ENCODE measurements at regions not wholly inside any gene's neighbourhood (a gene's known extent, or its start where the extent isn't known, plus 50 kb on each side); places are given as distances from the start of the nearest gene placed in this dataset.

DNA sequence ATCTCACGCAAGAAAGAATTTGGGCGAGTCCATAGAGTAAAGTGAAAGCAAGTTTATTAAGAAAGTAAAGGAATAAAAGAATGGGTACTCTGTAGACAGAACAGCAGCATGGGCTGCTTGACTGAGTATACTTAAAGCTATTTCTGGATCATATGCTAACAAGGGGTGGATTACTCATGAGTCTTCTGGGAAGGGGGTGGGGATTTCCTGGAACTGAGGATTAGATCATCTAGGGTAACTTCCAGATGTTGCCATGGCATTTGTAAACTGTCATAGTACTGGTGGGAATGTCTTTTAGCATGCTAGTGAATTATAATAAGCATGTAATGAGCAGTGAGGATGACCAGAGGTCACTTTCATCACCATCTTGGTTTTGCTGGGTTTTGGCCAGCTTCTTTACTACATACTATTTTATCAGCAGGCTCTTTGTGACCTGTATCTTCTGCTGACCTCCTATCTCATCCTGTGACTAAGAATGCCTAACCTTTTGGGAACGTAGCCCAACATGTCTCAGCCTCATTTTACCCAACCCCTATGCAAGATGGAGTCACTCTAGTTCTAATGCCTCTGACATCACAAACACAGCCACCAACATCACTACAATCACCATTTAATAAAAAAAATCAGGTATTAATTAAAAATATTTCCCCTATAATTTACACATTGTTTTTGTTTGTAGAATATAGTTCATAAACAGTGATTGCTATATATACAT, 890.7 kb upstream of the EPHA6 start:
- TF ChIP-seq, protein P1, sequence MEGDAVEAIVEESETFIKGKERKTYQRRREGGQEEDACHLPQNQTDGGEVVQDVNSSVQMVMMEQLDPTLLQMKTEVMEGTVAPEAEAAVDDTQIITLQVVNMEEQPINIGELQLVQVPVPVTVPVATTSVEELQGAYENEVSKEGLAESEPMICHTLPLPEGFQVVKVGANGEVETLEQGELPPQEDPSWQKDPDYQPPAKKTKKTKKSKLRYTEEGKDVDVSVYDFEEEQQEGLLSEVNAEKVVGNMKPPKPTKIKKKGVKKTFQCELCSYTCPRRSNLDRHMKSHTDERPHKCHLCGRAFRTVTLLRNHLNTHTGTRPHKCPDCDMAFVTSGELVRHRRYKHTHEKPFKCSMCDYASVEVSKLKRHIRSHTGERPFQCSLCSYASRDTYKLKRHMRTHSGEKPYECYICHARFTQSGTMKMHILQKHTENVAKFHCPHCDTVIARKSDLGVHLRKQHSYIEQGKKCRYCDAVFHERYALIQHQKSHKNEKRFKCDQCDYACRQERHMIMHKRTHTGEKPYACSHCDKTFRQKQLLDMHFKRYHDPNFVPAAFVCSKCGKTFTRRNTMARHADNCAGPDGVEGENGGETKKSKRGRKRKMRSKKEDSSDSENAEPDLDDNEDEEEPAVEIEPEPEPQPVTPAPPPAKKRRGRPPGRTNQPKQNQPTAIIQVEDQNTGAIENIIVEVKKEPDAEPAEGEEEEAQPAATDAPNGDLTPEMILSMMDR (IDR thresholded peaks at IDR 0.05; ENCODE audit: poor library complexity, severe bottlenecking): no peak
- TF ChIP-seq, protein P2, sequence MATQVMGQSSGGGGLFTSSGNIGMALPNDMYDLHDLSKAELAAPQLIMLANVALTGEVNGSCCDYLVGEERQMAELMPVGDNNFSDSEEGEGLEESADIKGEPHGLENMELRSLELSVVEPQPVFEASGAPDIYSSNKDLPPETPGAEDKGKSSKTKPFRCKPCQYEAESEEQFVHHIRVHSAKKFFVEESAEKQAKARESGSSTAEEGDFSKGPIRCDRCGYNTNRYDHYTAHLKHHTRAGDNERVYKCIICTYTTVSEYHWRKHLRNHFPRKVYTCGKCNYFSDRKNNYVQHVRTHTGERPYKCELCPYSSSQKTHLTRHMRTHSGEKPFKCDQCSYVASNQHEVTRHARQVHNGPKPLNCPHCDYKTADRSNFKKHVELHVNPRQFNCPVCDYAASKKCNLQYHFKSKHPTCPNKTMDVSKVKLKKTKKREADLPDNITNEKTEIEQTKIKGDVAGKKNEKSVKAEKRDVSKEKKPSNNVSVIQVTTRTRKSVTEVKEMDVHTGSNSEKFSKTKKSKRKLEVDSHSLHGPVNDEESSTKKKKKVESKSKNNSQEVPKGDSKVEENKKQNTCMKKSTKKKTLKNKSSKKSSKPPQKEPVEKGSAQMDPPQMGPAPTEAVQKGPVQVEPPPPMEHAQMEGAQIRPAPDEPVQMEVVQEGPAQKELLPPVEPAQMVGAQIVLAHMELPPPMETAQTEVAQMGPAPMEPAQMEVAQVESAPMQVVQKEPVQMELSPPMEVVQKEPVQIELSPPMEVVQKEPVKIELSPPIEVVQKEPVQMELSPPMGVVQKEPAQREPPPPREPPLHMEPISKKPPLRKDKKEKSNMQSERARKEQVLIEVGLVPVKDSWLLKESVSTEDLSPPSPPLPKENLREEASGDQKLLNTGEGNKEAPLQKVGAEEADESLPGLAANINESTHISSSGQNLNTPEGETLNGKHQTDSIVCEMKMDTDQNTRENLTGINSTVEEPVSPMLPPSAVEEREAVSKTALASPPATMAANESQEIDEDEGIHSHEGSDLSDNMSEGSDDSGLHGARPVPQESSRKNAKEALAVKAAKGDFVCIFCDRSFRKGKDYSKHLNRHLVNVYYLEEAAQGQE (IDR thresholded peaks at IDR 0.05; ENCODE audit: borderline replicate concordance): no peak
- no peak for TF ChIP-seq MXI1 (conservative IDR thresholded peaks at IDR 0.05; ENCODE audit: poor library complexity, severe bottlenecking)
- no peak for TF ChIP-seq EZH2 (IDR thresholded peaks at IDR 0.05; ENCODE audit: borderline replicate concordance, insufficient read depth, low read length, poor library complexity, severe bottlenecking)
- TF ChIP-seq TAF1 (IDR thresholded peaks at IDR 0.05; ENCODE audit: low read depth): no peak
- no peak for TF ChIP-seq POLR2AphosphoS5 (IDR thresholded peaks at IDR 0.05)
- no peak for TF ChIP-seq EP300 (conservative IDR thresholded peaks at IDR 0.05; ENCODE audit: poor library complexity, severe bottlenecking)
- no peak for TF ChIP-seq RAD21 (conservative IDR thresholded peaks at IDR 0.05)
- no peak overlapping the region for H3K27ac ChIP-seq (ENCODE audit: low read length)
- H3K79me2 ChIP-seq (replicated peaks; ENCODE audit: insufficient read depth, low read length): no peaks in the 10 kb centered on the region
- no peaks in the 10 kb centered on the region for H3F3A ChIP-seq (ENCODE audit: insufficient read depth, low read length, poor library complexity, severe bottlenecking)
- H3K27me3 ChIP-seq (ENCODE audit: insufficient read depth, low read depth, low read length): no peaks in the 10 kb centered on the region
- H3K9ac ChIP-seq (ENCODE audit: low read length): no peak overlapping the region
- H3K4me2 ChIP-seq (ENCODE audit: low read length): no peak overlapping the region
- no peaks in the 10 kb centered on the region for H3K9me2 ChIP-seq (ENCODE audit: insufficient read depth, low read length)
- H3K4me3 ChIP-seq (ENCODE audit: low read length): no peak overlapping the region
- no peak overlapping the region for H2AFZ ChIP-seq (ENCODE audit: low read depth, low read length)
- no peaks in the 10 kb centered on the region for H3K9me3 ChIP-seq (ENCODE audit: low read length)
- H4K20me1 ChIP-seq (ENCODE audit: insufficient read depth): no peaks in the 10 kb centered on the region
- H3K36me3 ChIP-seq (ENCODE audit: insufficient read depth, low read length): no peaks in the 10 kb centered on the region

DNA sequence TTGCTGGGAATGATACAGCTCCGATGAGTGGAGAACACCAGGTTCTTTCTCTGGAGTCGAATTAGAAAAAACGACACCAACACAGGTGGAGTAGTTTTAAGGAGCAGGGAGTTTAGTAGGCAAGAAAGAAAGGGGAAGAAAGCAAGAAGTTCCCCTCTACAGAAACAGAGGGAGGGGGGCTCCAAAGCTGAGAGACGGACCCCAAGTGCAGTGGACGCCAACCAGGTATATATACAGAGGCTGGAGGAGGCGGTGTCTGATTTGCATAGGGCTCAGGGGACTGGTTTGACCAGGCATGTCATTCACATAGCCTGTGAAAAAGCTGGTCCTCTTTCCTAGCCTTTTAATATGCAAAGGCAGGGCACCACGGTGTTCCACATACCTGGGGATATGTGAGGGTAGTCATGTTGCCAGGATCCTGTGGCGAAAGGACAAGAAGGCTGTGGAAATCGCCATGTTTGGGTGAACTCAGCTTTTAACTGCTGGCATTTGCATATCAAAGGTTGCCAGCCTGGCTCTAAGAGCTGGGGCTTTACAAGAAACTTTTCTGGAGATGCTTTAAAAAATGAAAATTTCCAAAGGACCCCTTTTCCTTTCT, 887.4 kb upstream of the EPHA6 start:
- TF ChIP-seq, protein P1 (IDR thresholded peaks at IDR 0.05; ENCODE audit: poor library complexity, severe bottlenecking): no peak
- no peak for TF ChIP-seq RAD21 (conservative IDR thresholded peaks at IDR 0.05)
- no peak for TF ChIP-seq TAF1 (IDR thresholded peaks at IDR 0.05; ENCODE audit: low read depth)
- no peak for TF ChIP-seq SMC3 (conservative IDR thresholded peaks at IDR 0.05; ENCODE audit: poor library complexity)
- TF ChIP-seq MXI1 (conservative IDR thresholded peaks at IDR 0.05; ENCODE audit: poor library complexity, severe bottlenecking): no peak
- TF ChIP-seq POLR2AphosphoS5 (IDR thresholded peaks at IDR 0.05): no peak
- TF ChIP-seq EP300 (conservative IDR thresholded peaks at IDR 0.05; ENCODE audit: poor library complexity, severe bottlenecking): no peak
- H3K4me2 ChIP-seq (ENCODE audit: low read length): no peak overlapping the region
- no peaks in the 10 kb centered on the region for H3K36me3 ChIP-seq (ENCODE audit: insufficient read depth, low read length)
- no peak overlapping the region for H3K4me3 ChIP-seq (ENCODE audit: low read length)
- H4K20me1 ChIP-seq (ENCODE audit: insufficient read depth): no peaks in the 10 kb centered on the region
- no peak overlapping the region for H2AFZ ChIP-seq (ENCODE audit: low read depth, low read length)
- no peaks in the 10 kb centered on the region for H3K9me3 ChIP-seq (ENCODE audit: low read length)
- no peaks in the 10 kb centered on the region for H3K79me2 ChIP-seq (replicated peaks; ENCODE audit: insufficient read depth, low read length)
- no peaks in the 10 kb centered on the region for H3K27me3 ChIP-seq (ENCODE audit: insufficient read depth, low read depth, low read length)
- H3K9me2 ChIP-seq (ENCODE audit: insufficient read depth, low read length): no peaks in the 10 kb centered on the region
- H3K27ac ChIP-seq (ENCODE audit: low read length): no peak overlapping the region
- no peaks in the 10 kb centered on the region for H3F3A ChIP-seq (ENCODE audit: insufficient read depth, low read length, poor library complexity, severe bottlenecking)
- no peak overlapping the region for H3K9ac ChIP-seq (ENCODE audit: low read length)
